NCI-H82 treated with DMSO at 0.1 percent for 48 hours (cell line): ENCODE measurements at regions not wholly inside any gene's neighbourhood (a gene's known extent, or its start where the extent isn't known, plus 50 kb on each side); places are given as distances from the start of the nearest gene placed in this dataset.
"Not testable (repeated sequence)": the region's sequence is repeated elsewhere in the genome, so short reads cannot be mapped to it uniquely, and the experiment has no call there.

Experiments
- DNase-seq: peaks from one replicate; lab custom pipeline; 2025; ENCODE audit not compliant: unreplicated experiment; lab: John Stamatoyannopoulos, UW

- no peak for DNase-seq
These were observed 82.3 kb downstream of the MAGEE1 start for GRCh38 chrX:76509775-76510174.

GRCh38 chrX:76517544-76517943, 90.0 kb downstream of the MAGEE1 start:
- DNase-seq: no peak

- no peak for DNase-seq
These were observed 93.0 kb downstream of the MAGEE1 start for GRCh38 chrX:76520273-76521054.

GRCh38 chrX:76535675-76536074, 108.2 kb downstream of the MAGEE1 start:
- DNase-seq: not testable (repeated sequence)

GRCh38 chrX:76538860-76539259, 111.3 kb downstream of the MAGEE1 start:
- DNase-seq: no peak

GRCh38 chrX:76543381-76543780, 115.9 kb downstream of the MAGEE1 start:
- DNase-seq: not testable (repeated sequence)

- no peak for DNase-seq
These were observed 122.5 kb downstream of the MAGEE1 start for GRCh38 chrX:76550016-76550415.

- no peak for DNase-seq
These were observed 127.8 kb downstream of the MAGEE1 start for GRCh38 chrX:76555269-76555668.

GRCh38 chrX:76555816-76556215, 128.3 kb downstream of the MAGEE1 start:
- DNase-seq: peak; percentile 42

- DNase-seq: not testable (repeated sequence)
These were observed 137.3 kb downstream of the MAGEE1 start for GRCh38 chrX:76564842-76565241.

GRCh38 chrX:76605390-76605789, 177.9 kb downstream of the MAGEE1 start:
- DNase-seq: no peak

- DNase-seq: no peak
These were observed 189.5 kb downstream of the MAGEE1 start for GRCh38 chrX:76617020-76617419.

- no peak for DNase-seq
These were observed 216.1 kb downstream of the MAGEE1 start for GRCh38 chrX:76643590-76643989.

- not testable (repeated sequence) for DNase-seq
These were observed 223.9 kb downstream of the MAGEE1 start for GRCh38 chrX:76651369-76651768.

- DNase-seq: no peak
These were observed 230.0 kb downstream of the MAGEE1 start for GRCh38 chrX:76657499-76657898.
